Inflammatory macrophage treated with lipopolysaccharide for 4 hours (primary cell): ENCODE measurements at regions not wholly inside any gene's neighbourhood (a gene's known extent, or its start where the extent isn't known, plus 50 kb on each side); places are given as distances from the start of the nearest gene placed in this dataset.
A peak's percentile ranks its signal among the peaks of the same experiment; 100 is the strongest.

Experiments
- DNase-seq: peaks from one replicate; pipeline ENCODE4 v3.0.0-alpha.2; 2020

DNA sequence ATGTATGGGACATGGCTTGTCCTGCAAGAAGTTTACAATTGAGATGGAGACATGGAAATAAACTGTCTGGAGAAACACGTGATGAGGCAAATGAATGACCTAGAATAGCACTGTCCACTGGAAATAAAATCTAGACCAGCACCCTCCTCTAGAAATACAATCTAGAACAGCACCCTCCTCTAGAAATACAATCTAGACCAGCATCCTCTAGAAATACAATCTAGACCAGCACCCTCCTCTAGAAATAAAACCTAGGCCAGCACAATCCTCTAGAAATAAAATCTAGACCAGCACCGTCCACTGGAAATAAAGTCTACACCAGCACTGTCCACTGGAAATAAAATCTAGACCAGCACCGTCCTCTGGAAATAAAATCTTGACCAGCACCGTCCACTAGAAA lies 69.2 kb upstream of the RFLNA start:
- no peak for DNase-seq

- no peak for DNase-seq
Measured at GRCh38 chr12:124227951-124228711, 66.8 kb upstream of the RFLNA start.

DNA sequence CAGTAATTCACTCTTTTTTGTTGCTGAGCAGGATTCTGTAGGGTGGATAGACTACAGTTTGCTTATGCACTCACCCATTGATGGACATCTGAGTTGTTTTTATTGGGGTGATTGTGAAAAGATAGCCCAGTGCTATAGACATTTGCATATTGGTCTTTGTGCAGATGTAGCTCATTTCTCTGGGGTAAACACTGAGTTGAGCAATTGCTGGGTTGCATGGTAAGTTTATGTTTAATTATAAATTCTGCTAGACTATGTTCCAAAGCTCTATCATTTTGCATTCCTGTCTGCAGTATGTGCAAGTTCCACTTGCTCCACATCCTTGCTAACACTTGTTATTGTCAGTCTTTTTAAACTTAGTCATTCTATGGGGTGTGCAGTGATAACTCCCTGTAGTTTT lies 65.4 kb upstream of the RFLNA start:
- DNase-seq, result no peak

GRCh38 chr12:124230117-124230757 lies 64.7 kb upstream of the RFLNA start:
- DNase-seq, result no peak

- no peak for DNase-seq
Measured at GRCh38 chr12:124230789-124231188, 64.1 kb upstream of the RFLNA start.

GRCh38 chr12:124231980-124232653 lies 62.8 kb upstream of the RFLNA start:
- DNase-seq, result no peak

DNA sequence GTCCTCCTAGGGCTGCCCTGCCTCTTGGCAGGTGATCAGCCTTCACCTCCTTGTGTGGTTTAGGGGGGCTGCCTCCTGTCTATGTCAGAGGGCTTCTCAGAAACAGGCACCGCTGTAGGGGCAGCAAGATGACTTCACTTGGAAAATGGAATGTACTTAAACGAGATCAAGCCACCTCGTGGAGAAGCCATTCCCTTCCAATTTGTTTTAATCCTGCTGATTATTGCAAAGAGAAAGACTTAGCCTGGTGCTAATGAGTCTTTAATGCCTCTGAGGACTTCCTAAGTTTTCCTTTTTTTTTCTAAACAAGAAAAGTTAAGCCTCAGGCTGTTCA lies 62.3 kb upstream of the RFLNA start:
- DNase-seq, result no peak

GRCh38 chr12:124233041-124233796 lies 61.7 kb upstream of the RFLNA start:
- no peak for DNase-seq

GRCh38 chr12:124233846-124234640 lies 60.9 kb upstream of the RFLNA start:
- peak; percentile 45 for DNase-seq

DNA sequence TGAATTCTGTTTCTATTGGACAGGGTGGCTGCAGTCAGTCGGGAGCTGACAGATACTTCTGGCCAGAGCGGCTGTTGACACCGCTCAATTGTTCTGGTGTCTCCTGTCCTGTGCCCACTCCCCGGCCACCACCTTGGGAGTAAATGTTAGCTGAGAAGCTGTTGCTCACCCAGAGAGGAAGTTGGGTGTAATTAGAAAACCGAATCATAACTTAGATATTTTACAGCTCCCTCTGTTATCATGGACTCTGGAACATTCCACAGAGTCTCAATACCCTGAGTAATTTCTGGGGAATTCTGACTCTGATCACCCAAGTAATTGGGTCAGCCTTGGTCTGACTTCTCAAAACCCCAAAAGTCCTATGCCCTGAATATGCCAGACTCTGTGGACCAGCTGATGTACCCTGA lies 58.3 kb upstream of the RFLNA start:
- DNase-seq, result no peak

GRCh38 chr12:124238886-124239285 lies 56.0 kb upstream of the RFLNA start:
- no peak for DNase-seq

GRCh38 chr12:124240493-124240892 lies 54.4 kb upstream of the RFLNA start:
- no peak for DNase-seq

DNA sequence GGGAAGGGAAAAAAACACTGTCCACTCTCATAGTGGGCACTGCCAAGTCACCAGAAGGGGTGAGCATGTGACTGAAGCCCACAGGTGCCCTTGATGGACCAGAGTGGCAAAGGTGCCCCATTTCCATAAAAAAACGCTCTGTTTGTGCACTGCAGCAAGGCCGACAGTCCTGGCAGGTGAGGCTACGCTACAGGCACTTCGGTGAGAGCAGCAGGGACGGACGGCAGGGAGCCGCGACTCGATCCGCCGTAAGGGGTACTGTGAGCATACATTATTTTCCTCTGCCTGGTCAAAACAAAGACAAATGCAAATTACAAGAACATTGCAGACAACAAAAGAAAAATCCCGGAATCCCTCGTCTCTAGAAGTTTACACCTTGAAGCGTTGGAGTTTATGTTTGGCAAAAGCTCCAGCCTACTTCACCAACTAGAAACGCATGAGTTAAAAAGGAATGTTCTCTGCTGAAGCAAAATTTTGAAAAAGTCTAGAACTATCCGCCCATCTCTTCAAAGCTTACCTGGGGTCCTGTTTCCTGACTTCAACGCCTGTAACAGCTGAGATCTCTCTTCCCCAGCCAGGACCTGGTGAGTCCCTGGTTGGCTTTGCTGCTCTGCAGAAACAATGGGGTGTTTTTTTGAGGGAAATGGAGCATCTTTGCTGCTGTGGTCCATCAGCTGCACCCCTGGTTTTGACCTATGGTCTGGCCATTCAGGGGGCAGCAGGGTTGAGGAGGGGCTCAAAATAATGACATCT lies 52.9 kb upstream of the RFLNA start:
- DNase-seq, result no peak

DNA sequence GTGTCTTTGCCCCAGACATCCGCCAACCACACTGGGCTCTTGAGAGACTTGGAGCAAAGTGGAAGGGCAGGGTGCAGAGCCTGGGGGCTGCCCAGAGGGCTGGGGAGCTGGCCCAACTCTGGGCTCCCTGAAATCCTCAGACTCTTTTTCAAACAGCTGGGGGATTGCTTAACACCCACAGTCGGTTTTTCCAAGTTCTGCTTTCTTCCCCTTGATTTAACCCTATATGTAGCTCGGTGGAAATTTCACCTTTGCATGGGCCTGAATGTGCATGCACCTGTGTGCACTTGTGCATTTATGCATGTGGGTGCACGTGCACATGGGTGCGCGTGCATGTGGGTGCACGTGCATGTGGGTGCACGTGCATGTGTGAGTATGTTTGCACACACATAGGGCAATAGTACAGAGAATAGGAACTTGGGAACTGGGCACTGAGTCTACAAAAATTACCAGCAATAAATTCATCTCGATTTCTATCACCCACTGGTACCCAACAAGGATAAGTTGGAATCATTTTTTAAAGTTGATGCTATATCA lies 52.3 kb upstream of the RFLNA start:
- DNase-seq, result peak; percentile 58

- no peak for DNase-seq
Measured at GRCh38 chr12:124243936-124244335, 51.0 kb upstream of the RFLNA start.
